ENCODE measurements at regions not wholly inside any gene's neighbourhood (a gene's known extent, or its start where the extent isn't known, plus 50 kb on each side); places are given as distances from the start of the nearest gene placed in this dataset.

GRCh38 chr17:13086142-13086769, 68.4 kb upstream of the ELAC2 start:
- peak overlapping the region; percentile 19 for H3K27ac Mint-ChIP-seq
- H3K36me3 Mint-ChIP-seq (ENCODE audit: low read depth) = peaks cover 3% of the 10 kb centered on the region
- H3K9me3 ChIP-seq (ENCODE audit: control insufficient read depth, low read length, poor library complexity, severe bottlenecking) = no peaks in the 10 kb centered on the region

GRCh38 chr17:13085578-13085977, 67.8 kb upstream of the ELAC2 start:
- no peak for ATAC-seq
- DNase-seq = no peak
- Mint-ChIP-seq H3K27me3 (peaks cover 10% of the 10 kb centered on the region), H3K4me3 (no peak overlapping the region), H3K4me1 (peaks cover 3% of the 10 kb centered on the region), H3K27ac (no peak overlapping the region), H3K36me3 (ENCODE audit: low read depth) (no peaks in the 10 kb centered on the region)
- H3K9me3 ChIP-seq (ENCODE audit: control insufficient read depth, low read length, poor library complexity, severe bottlenecking) = no peaks in the 10 kb centered on the region

More at GRCh38 chr17:13086142-13086769, 68.4 kb upstream of the ELAC2 start:
- Mint-ChIP-seq H3K4me3 (no peak overlapping the region), H3K27me3 (peaks cover 17% of the 10 kb centered on the region), H3K4me1 (peaks cover 3% of the 10 kb centered on the region)
- no peak for ATAC-seq
- DNase-seq = no peak

GRCh38 chr17:13084420-13084819, 66.6 kb upstream of the ELAC2 start:
- H3K27me3 Mint-ChIP-seq = peaks cover 10% of the 10 kb centered on the region
- DNase-seq (no peak), ATAC-seq (no peak)
- H3K27ac Mint-ChIP-seq = peak overlapping the region; percentile 61
- peaks cover 2% of the 10 kb centered on the region for H3K36me3 Mint-ChIP-seq (ENCODE audit: low read depth)
- H3K9me3 ChIP-seq (ENCODE audit: control insufficient read depth, low read length, poor library complexity, severe bottlenecking) = no peaks in the 10 kb centered on the region
- peak overlapping the region; percentile 50 for H3K4me3 Mint-ChIP-seq
- H3K4me1 Mint-ChIP-seq = peaks cover 3% of the 10 kb centered on the region

GRCh38 chr17:13078591-13079385, 61.0 kb upstream of the ELAC2 start:
- Mint-ChIP-seq H3K36me3 (ENCODE audit: low read depth) (peaks cover 4% of the 10 kb centered on the region), H3K4me3 (no peak overlapping the region), H3K27me3 (peaks cover 2% of the 10 kb centered on the region), H3K4me1 (no peaks in the 10 kb centered on the region), H3K27ac (no peak overlapping the region)
- ATAC-seq = no peak
- no peak for DNase-seq
- H3K9me3 ChIP-seq (ENCODE audit: control insufficient read depth, low read length, poor library complexity, severe bottlenecking) = no peaks in the 10 kb centered on the region

GRCh38 chr17:13076905-13077304, 59.1 kb upstream of the ELAC2 start:
- DNase-seq (no peak), ATAC-seq (no peak)
- H3K4me3 Mint-ChIP-seq = no peak overlapping the region
- no peak overlapping the region for H3K27ac Mint-ChIP-seq
- peaks cover 16% of the 10 kb centered on the region for H3K27me3 Mint-ChIP-seq
- H3K36me3 Mint-ChIP-seq (ENCODE audit: low read depth) = peaks cover 4% of the 10 kb centered on the region
- no peaks in the 10 kb centered on the region for H3K9me3 ChIP-seq (ENCODE audit: control insufficient read depth, low read length, poor library complexity, severe bottlenecking)
- no peaks in the 10 kb centered on the region for H3K4me1 Mint-ChIP-seq

GRCh38 chr17:13074026-13074425, 56.2 kb upstream of the ELAC2 start:
- no peak for DNase-seq
- H3K27me3 Mint-ChIP-seq = peaks cover 30% of the 10 kb centered on the region
- no peak overlapping the region for H3K27ac Mint-ChIP-seq
- ATAC-seq = no peak
- no peaks in the 10 kb centered on the region for H3K4me1 Mint-ChIP-seq
- H3K4me3 Mint-ChIP-seq = no peak overlapping the region
- peaks cover 4% of the 10 kb centered on the region for H3K36me3 Mint-ChIP-seq (ENCODE audit: low read depth)
- no peaks in the 10 kb centered on the region for H3K9me3 ChIP-seq (ENCODE audit: control insufficient read depth, low read length, poor library complexity, severe bottlenecking)

- Mint-ChIP-seq H3K27ac (no peak overlapping the region), H3K4me3 (no peak overlapping the region), H3K4me1 (no peaks in the 10 kb centered on the region), H3K36me3 (ENCODE audit: low read depth) (peaks cover 3% of the 10 kb centered on the region), H3K27me3 (peaks cover 36% of the 10 kb centered on the region)
- no peaks in the 10 kb centered on the region for H3K9me3 ChIP-seq (ENCODE audit: control insufficient read depth, low read length, poor library complexity, severe bottlenecking)
- DNase-seq = no peak
- ATAC-seq = no peak
These were observed 55.2 kb upstream of the ELAC2 start for GRCh38 chr17:13073018-13073417.

- no peak overlapping the region for H3K4me3 Mint-ChIP-seq
- peaks cover 3% of the 10 kb centered on the region for H3K36me3 Mint-ChIP-seq (ENCODE audit: low read depth)
- H3K9me3 ChIP-seq (ENCODE audit: control insufficient read depth, low read length, poor library complexity, severe bottlenecking) = no peaks in the 10 kb centered on the region
- H3K27ac Mint-ChIP-seq = no peak overlapping the region
- H3K27me3 Mint-ChIP-seq = peaks cover 36% of the 10 kb centered on the region
- DNase-seq (no peak), ATAC-seq (no peak)
- no peaks in the 10 kb centered on the region for H3K4me1 Mint-ChIP-seq
These were observed 52.9 kb upstream of the ELAC2 start for GRCh38 chr17:13070732-13071131.

GRCh38 chr17:13067629-13068303, 49.9 kb upstream of the ELAC2 start:
- Mint-ChIP-seq H3K27me3 (peaks cover 43% of the 10 kb centered on the region), H3K4me1 (no peaks in the 10 kb centered on the region), H3K36me3 (ENCODE audit: low read depth) (peaks cover 3% of the 10 kb centered on the region), H3K4me3 (no peak overlapping the region), H3K27ac (no peak overlapping the region)
- no peak for DNase-seq
- no peaks in the 10 kb centered on the region for H3K9me3 ChIP-seq (ENCODE audit: control insufficient read depth, low read length, poor library complexity, severe bottlenecking)
- ATAC-seq = no peak
